H1 (cell line): ENCODE measurements at regions not wholly inside any gene's neighbourhood (a gene's known extent, or its start where the extent isn't known, plus 50 kb on each side); places are given as distances from the start of the nearest gene placed in this dataset.

ENCODE experiments used
- CTCF ChIA-PET: fragments of 300-600 bp; sonication (Branson Sonifier 250); formaldehyde crosslinking; loops from one replicate; lab custom pipeline; 2021; ENCODE audit not compliant: partially characterized antibody; lab: Charles Lee
- POLR2A ChIA-PET: fragments of 300-600 bp; sonication (Branson Sonifier 250); formaldehyde crosslinking; loops from one replicate; lab custom pipeline; 2021; ENCODE audit warnings: inconsistent platforms; ENCODE audit not compliant: partially characterized antibody; lab: Charles Lee
- DNase-seq, 2 experiments: peaks; one replicate each; pipeline versions ENCODE4 v3.0.0 to v3.0.0-alpha.2; 2010 to 2022; ENCODE audit warnings: low spot score in 2 of 2, low read depth in 1 of 2, mixed read lengths in 1 of 2
- FAIRE-seq: peaks from 2 replicates; lab custom pipeline; 2011; peaks lifted over from hg19 to GRCh38; lab: Jason Lieb, UNC
- H2AFZ ChIP-seq: 2 replicates; pipeline ENCODE4 v1.8.1; 2012; ENCODE audit warnings: low read length, inconsistent platforms
- H2AK5ac ChIP-seq: 2 replicates; pipeline ENCODE4 v1.6.1; 2013; ENCODE audit warnings: low read depth, low read length
- H2BK120ac ChIP-seq: replicated peaks from 2 replicates; pipeline ENCODE3; 2013; ENCODE audit warnings: low read depth, low read length, inconsistent platforms
- H2BK12ac ChIP-seq: 2 replicates; pipeline ENCODE4 v1.6.1; 2013; ENCODE audit warnings: low read depth, low read length
- H2BK15ac ChIP-seq: 2 replicates; pipeline ENCODE4 v1.6.1; 2013; ENCODE audit warnings: low read length
- H2BK20ac ChIP-seq: 2 replicates; pipeline ENCODE4 v1.6.1; 2013; ENCODE audit warnings: low read length
- H2BK5ac ChIP-seq: 2 replicates; pipeline ENCODE4 v1.6.1; 2013; ENCODE audit warnings: low read depth, low read length
- H3K14ac ChIP-seq: 2 replicates; pipeline ENCODE4 v1.6.1; 2013; ENCODE audit warnings: inconsistent platforms; ENCODE audit not compliant: insufficient read length
- H3K18ac ChIP-seq: 2 replicates; pipeline ENCODE4 v1.6.1; 2013; ENCODE audit warnings: low read length; ENCODE audit errors: extremely low read depth
- H3K23ac ChIP-seq: 2 replicates; pipeline ENCODE4 v1.6.1; 2013; ENCODE audit warnings: inconsistent platforms; ENCODE audit not compliant: insufficient read length
- H3K23me2 ChIP-seq: 2 replicates; pipeline ENCODE4 v1.6.1; 2013; ENCODE audit warnings: low read depth, low read length
- H3K27ac ChIP-seq: 2 replicates; pipeline ENCODE4 v1.6.1; 2011; ENCODE audit warnings: low read depth, low read length, inconsistent platforms
- H3K27me3 ChIP-seq, 4 experiments: replicated peaks in 1 of 4; 1 replicate in 1 of 4; 2 replicates in 3 of 4; pipeline versions ENCODE4 v1.6.1 to v1.8.1; 2011 to 2013; ENCODE audit warnings: low read length in 3 of 4, mild to moderate bottlenecking in 3 of 4, inconsistent platforms in 2 of 4, mixed read lengths in 2 of 4, moderate library complexity in 1 of 4; ENCODE audit not compliant: control insufficient read depth in 3 of 4, insufficient read depth in 3 of 4; ENCODE audit errors: extremely low read depth in 1 of 4
- H3K36me3 ChIP-seq, 4 experiments: 2 replicates each; pipeline versions ENCODE4 v1.6.1 to v1.8.1; 2011 to 2013; ENCODE audit warnings: mild to moderate bottlenecking in 4 of 4, low read length in 3 of 4, moderate library complexity in 2 of 4, control low read depth in 1 of 4, inconsistent platforms in 1 of 4; ENCODE audit not compliant: insufficient read depth in 4 of 4, control insufficient read depth in 2 of 4
- H3K4ac ChIP-seq: replicated peaks from 2 replicates; pipeline ENCODE3; 2013; ENCODE audit warnings: low read length, low read depth, mixed read lengths, inconsistent platforms; ENCODE audit not compliant: insufficient read length
- H3K4me1 ChIP-seq, 4 experiments: replicated peaks in 1 of 4; 1 replicate in 1 of 4; 2 replicates in 3 of 4; pipeline versions ENCODE4 v1.6.1 to v1.8.1; 2011 to 2013; ENCODE audit warnings: low read length in 3 of 4, inconsistent platforms in 2 of 4, mixed read lengths in 1 of 4; ENCODE audit not compliant: insufficient read depth in 4 of 4, control insufficient read depth in 3 of 4
- H3K4me2 ChIP-seq, 2 experiments: 2 replicates each; pipeline versions ENCODE4 v1.6.1 to v1.8.1; 2011 to 2013; ENCODE audit warnings: low read depth in 2 of 2, low read length in 2 of 2, control low read depth in 1 of 2, inconsistent platforms in 1 of 2, mild to moderate bottlenecking in 1 of 2; ENCODE audit not compliant: insufficient read depth in 1 of 2
- H3K4me3 ChIP-seq, 4 experiments: fragments of 200-600, 300-600 bp in 1 of 4; sonication (generic), shearing (Covaris generic), sonication (Bioruptor Twin) in 1 of 4; 2 replicates each; pipeline versions ENCODE4 v1.5.1 to v1.8.1; 2011 to 2016; ENCODE audit warnings: low read length in 4 of 4, low read depth in 3 of 4, control low read depth in 2 of 4, inconsistent platforms in 2 of 4, mild to moderate bottlenecking in 2 of 4, mixed read lengths in 1 of 4, moderate library complexity in 1 of 4; ENCODE audit not compliant: insufficient read depth in 2 of 4; ENCODE audit errors: extremely low read depth in 1 of 4
- H3K56ac ChIP-seq: replicated peaks from 2 replicates; pipeline ENCODE3; 2013; ENCODE audit warnings: low read depth, mild to moderate bottlenecking, mixed read lengths, low read length, inconsistent platforms; ENCODE audit not compliant: insufficient read length
- H3K79me1 ChIP-seq: 2 replicates; pipeline ENCODE4 v1.6.1; 2013; ENCODE audit warnings: low read depth, low read length, control low read depth
- H3K79me2 ChIP-seq, 2 experiments: 2 replicates each; pipeline versions ENCODE4 v1.6.1 to v1.8.1; 2012 to 2013; ENCODE audit warnings: low read length in 2 of 2, mild to moderate bottlenecking in 2 of 2, inconsistent platforms in 1 of 2; ENCODE audit not compliant: insufficient read depth in 2 of 2, control insufficient read depth in 1 of 2
- H3K9ac ChIP-seq, 4 experiments: replicated peaks in 1 of 4; 1 replicate in 1 of 4; 2 replicates in 3 of 4; pipeline versions ENCODE4 v1.6.1 to v1.8.1; 2011 to 2013; ENCODE audit warnings: low read depth in 3 of 4, low read length in 3 of 4, control low read depth in 2 of 4, mild to moderate bottlenecking in 2 of 4, moderate library complexity in 2 of 4, inconsistent platforms in 1 of 4; ENCODE audit errors: extremely low read depth in 1 of 4
- H3K9me3 ChIP-seq, 2 experiments: 2 replicates each; pipeline versions ENCODE4 v1.6.1 to v1.8.1; 2012 to 2013; ENCODE audit warnings: mild to moderate bottlenecking in 2 of 2, moderate library complexity in 2 of 2, control low read depth in 1 of 2, inconsistent platforms in 1 of 2, low read depth in 1 of 2, low read length in 1 of 2, mixed read lengths in 1 of 2; ENCODE audit not compliant: insufficient read depth in 2 of 2
- H4K20me1 ChIP-seq, 2 experiments: replicated peaks in 1 of 2; 2 replicates each; pipeline versions ENCODE3 to v1.8.1; 2011 to 2013; ENCODE audit warnings: inconsistent platforms in 2 of 2, low read length in 2 of 2, mild to moderate bottlenecking in 1 of 2; ENCODE audit not compliant: insufficient read depth in 2 of 2, control insufficient read depth in 1 of 2
- H4K5ac ChIP-seq: 2 replicates; pipeline ENCODE4 v1.6.1; 2013; ENCODE audit warnings: low read length, low read depth, mixed read lengths, inconsistent platforms; ENCODE audit not compliant: insufficient read length
- H4K8ac ChIP-seq: 2 replicates; pipeline ENCODE4 v1.8.0; 2013; ENCODE audit warnings: mild to moderate bottlenecking, moderate library complexity, low read length, inconsistent platforms; ENCODE audit not compliant: insufficient read depth; ENCODE audit errors: extremely low read depth
- H4K91ac ChIP-seq: replicated peaks from 2 replicates; pipeline ENCODE3; 2013; ENCODE audit warnings: low read length, mixed read lengths, inconsistent platforms; ENCODE audit not compliant: insufficient read length
- BCL11A ChIP-seq, 2 experiments: IDR thresholded peaks; one replicate each; pipeline ENCODE4 v1.6.1; 2011; ENCODE audit warnings: low read depth in 2 of 2, low read length in 2 of 2, mild to moderate bottlenecking in 2 of 2
- CREB1 ChIP-seq: IDR thresholded peaks from 2 replicates; pipeline ENCODE4 v1.6.1; 2012; ENCODE audit warnings: inconsistent platforms
- JUN ChIP-seq: IDR thresholded peaks from 2 replicates; pipeline ENCODE4 v1.6.1; 2011; ENCODE audit warnings: low read depth, mild to moderate bottlenecking, improper control_type of control experiment, low read length
- MAFK ChIP-seq: IDR thresholded peaks from 2 replicates; pipeline ENCODE4 v1.6.1; 2012; ENCODE audit warnings: low read depth, mild to moderate bottlenecking, improper control_type of control experiment, low read length
- RAD21 ChIP-seq, 2 experiments: IDR thresholded peaks in 1 of 2; conservative IDR thresholded peaks in 1 of 2; 2 replicates each; pipeline ENCODE4 v1.6.1; 2011; ENCODE audit warnings: low read depth in 2 of 2, low read length in 2 of 2, improper control_type of control experiment in 1 of 2, inconsistent platforms in 1 of 2, mild to moderate bottlenecking in 1 of 2, moderate library complexity in 1 of 2
- RFX5 ChIP-seq: IDR thresholded peaks from 2 replicates; pipeline ENCODE4 v1.6.1; 2011; ENCODE audit warnings: low read depth, low read length, improper control_type of control experiment, borderline replicate concordance
- SAP30 ChIP-seq: fragments of 300-600 bp; sonication (generic); IDR thresholded peaks from 2 replicates; pipeline ENCODE4 v1.7.1; 2012; ENCODE audit warnings: low read length, moderate library complexity, mild to moderate bottlenecking, inconsistent platforms; ENCODE audit not compliant: insufficient read depth, insufficient replicate concordance
- SRF ChIP-seq: IDR thresholded peaks from 2 replicates; pipeline ENCODE4 v1.6.1; 2011; ENCODE audit warnings: mild to moderate bottlenecking, low read depth, low read length, moderate library complexity
- YY1 ChIP-seq: IDR thresholded peaks from 2 replicates; pipeline ENCODE4 v1.6.1; 2011; ENCODE audit warnings: low read depth, mild to moderate bottlenecking, low read length
- WGBS, 2 experiments: shearing (Covaris generic) in 1 of 2; methylation state at CpG; one replicate each; pipeline versions ENCODE4 v1.1.6 to v1.1.7; 2013 to 2015; ENCODE audit warnings: low lambda C conversion rate in 2 of 2, mixed read lengths in 2 of 2, inconsistent platforms in 1 of 2, low coverage in 1 of 2, missing lambda C conversion rate in 1 of 2; ENCODE audit not compliant: insufficient replicate concordance in 2 of 2, insufficient coverage in 1 of 2, insufficient read length in 1 of 2; ENCODE audit errors: extremely low coverage in 1 of 2, missing lambda C conversion rate in 1 of 2; 5-methylcytosine and 5-hydroxymethylcytosine counted together
- TF ChIP-seq, protein P1 (sequence below): IDR thresholded peaks from 2 replicates; pipeline ENCODE4 v1.6.1; 2012; ENCODE audit warnings: inconsistent platforms
- TF ChIP-seq, protein P2 (sequence below): IDR thresholded peaks from 2 replicates; pipeline ENCODE4 v1.6.1; 2012; ENCODE audit warnings: low read length, inconsistent platforms
- TF ChIP-seq, protein P3 (sequence below): IDR thresholded peaks from 2 replicates; pipeline ENCODE4 v1.6.1; 2012; ENCODE audit warnings: inconsistent platforms

DNA sequence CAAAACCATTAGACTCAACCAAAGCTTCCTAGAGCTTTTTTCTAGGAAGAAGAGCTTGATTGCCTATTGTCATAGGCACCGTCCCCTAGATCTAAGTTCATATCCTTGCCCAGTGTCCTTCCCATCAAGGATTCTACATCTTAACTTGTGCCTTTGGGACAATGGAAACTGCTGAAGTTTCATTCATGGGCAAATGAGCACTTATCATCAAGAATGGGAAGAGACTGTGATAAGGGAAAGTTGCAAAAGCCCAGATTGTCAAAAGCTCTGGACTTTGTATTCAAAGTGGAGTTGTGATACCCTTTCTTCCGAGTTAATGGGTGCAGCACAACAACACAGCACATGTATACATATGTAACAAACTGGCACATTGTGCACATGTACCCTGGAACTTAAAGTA, 503.0 kb upstream of the KLHL29 start:
- H4K91ac ChIP-seq: no peak overlapping the region
- no peak overlapping the region for H3K9ac ChIP-seq
- FAIRE-seq: no peak
- ChIA-PET POLR2A (no interaction called here), CTCF (no interaction called here)
- H3K56ac ChIP-seq: no peak overlapping the region
- H3K14ac ChIP-seq: no peak overlapping the region
- H3K4me2 ChIP-seq: no peak overlapping the region
- no peaks in the 10 kb centered on the region for H3K79me1 ChIP-seq
- WGBS, 2 experiments: 94% methylated on average over 2 of the region's 2 CpGs; no CpG with 5 or more reads in 1 of the 2 experiments
- peak overlapping the region; percentile 64; the same call in 1 of the 2 replicates for H2BK20ac ChIP-seq
- H3K4me3 ChIP-seq: no peak overlapping the region
- H2BK5ac ChIP-seq: no peak overlapping the region
- H4K8ac ChIP-seq: no peak overlapping the region
- no peak for DNase-seq
- H4K5ac ChIP-seq: no peak overlapping the region
- 0 out of 4 replicates have a peak, but pooled peaks cover 0 to 4% of the 10 kb centered on the region in 2 experiments for H3K9me3 ChIP-seq
- peaks cover 0 to 20% (median 17%) of the 10 kb centered on the region in 4 experiments; a peak in 6 of 7 replicates for H3K4me1 ChIP-seq
- no peak overlapping the region for H3K18ac ChIP-seq
- H4K20me1 ChIP-seq: no peaks in the 10 kb centered on the region
- H3K36me3 ChIP-seq: no peaks in the 10 kb centered on the region
- no peak overlapping the region for H2BK15ac ChIP-seq
- no peaks in the 10 kb centered on the region for H3K27me3 ChIP-seq
- no peak overlapping the region for H2BK120ac ChIP-seq
- no peaks in the 10 kb centered on the region for H3K23me2 ChIP-seq
- no peak overlapping the region for H2AFZ ChIP-seq
- no peaks in the 10 kb centered on the region for H3K79me2 ChIP-seq
- H3K27ac ChIP-seq: no peak overlapping the region
- H2AK5ac ChIP-seq: no peak overlapping the region
- H3K23ac ChIP-seq: no peak overlapping the region
- H3K4ac ChIP-seq: no peak overlapping the region
- no peak overlapping the region; the same call in 1 of the 2 replicates for H2BK12ac ChIP-seq
- TF ChIP-seq YY1 (no peak), CREB1 (no peak), JUN (no peak), RAD21 (IDR thresholded peaks at IDR 0.05 in 1 of 2, conservative IDR thresholded peaks at IDR 0.05 in 1 of 2; ENCODE audit: low read depth in 2 of 2, low read length in 2 of 2) (no peak), SRF (no peak), RFX5 (no peak), MAFK (no peak), BCL11A (IDR thresholded peaks at IDR 0.05; ENCODE audit: low read depth in 2 of 2, low read length in 2 of 2) (no peak), SAP30 (no peak)
- TF ChIP-seq, protein P1, sequence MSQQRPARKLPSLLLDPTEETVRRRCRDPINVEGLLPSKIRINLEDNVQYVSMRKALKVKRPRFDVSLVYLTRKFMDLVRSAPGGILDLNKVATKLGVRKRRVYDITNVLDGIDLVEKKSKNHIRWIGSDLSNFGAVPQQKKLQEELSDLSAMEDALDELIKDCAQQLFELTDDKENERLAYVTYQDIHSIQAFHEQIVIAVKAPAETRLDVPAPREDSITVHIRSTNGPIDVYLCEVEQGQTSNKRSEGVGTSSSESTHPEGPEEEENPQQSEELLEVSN: no peak
- TF ChIP-seq, protein P2, sequence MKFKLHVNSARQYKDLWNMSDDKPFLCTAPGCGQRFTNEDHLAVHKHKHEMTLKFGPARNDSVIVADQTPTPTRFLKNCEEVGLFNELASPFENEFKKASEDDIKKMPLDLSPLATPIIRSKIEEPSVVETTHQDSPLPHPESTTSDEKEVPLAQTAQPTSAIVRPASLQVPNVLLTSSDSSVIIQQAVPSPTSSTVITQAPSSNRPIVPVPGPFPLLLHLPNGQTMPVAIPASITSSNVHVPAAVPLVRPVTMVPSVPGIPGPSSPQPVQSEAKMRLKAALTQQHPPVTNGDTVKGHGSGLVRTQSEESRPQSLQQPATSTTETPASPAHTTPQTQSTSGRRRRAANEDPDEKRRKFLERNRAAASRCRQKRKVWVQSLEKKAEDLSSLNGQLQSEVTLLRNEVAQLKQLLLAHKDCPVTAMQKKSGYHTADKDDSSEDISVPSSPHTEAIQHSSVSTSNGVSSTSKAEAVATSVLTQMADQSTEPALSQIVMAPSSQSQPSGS: no peak
- TF ChIP-seq, protein P3, sequence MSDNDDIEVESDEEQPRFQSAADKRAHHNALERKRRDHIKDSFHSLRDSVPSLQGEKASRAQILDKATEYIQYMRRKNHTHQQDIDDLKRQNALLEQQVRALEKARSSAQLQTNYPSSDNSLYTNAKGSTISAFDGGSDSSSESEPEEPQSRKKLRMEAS: no peak
